Keratinocyte (primary cell): ENCODE measurements at regions not wholly inside any gene's neighbourhood (a gene's known extent, or its start where the extent isn't known, plus 50 kb on each side); places are given as distances from the start of the nearest gene placed in this dataset.

ENCODE experiments used
- DNase-seq: peaks from one replicate; pipeline ENCODE4 v3.0.0-alpha.2; 2011; ENCODE audit warnings: low read depth, missing footprints, low spot score
- FAIRE-seq: peaks from 2 replicates; lab custom pipeline; 2011; peaks lifted over from hg19 to GRCh38; lab: Jason Lieb, UNC
- H2AFZ ChIP-seq: 2 replicates; pipeline ENCODE4 v1.6.0; 2012; ENCODE audit warnings: low read length, control low read depth, inconsistent platforms; ENCODE audit not compliant: control insufficient read depth
- H3K27ac ChIP-seq: 2 replicates; pipeline ENCODE4 v1.5.1; 2011; ENCODE audit warnings: low read length; ENCODE audit not compliant: control insufficient read depth, insufficient read depth
- H3K27me3 ChIP-seq: 3 replicates; pipeline ENCODE4 v1.6.0; 2011; ENCODE audit warnings: low read length; ENCODE audit not compliant: control insufficient read depth, insufficient read depth; ENCODE audit errors: extremely low read depth
- H3K36me3 ChIP-seq, 2 experiments: 2 replicates in 1 of 2; 3 replicates in 1 of 2; pipeline ENCODE4 v1.5.1; 2011; ENCODE audit warnings: low read length in 2 of 2, mild to moderate bottlenecking in 1 of 2; ENCODE audit not compliant: control insufficient read depth in 2 of 2, insufficient read depth in 2 of 2; ENCODE audit errors: extremely low read depth in 1 of 2
- H3K4me1 ChIP-seq: 3 replicates; pipeline ENCODE4 v1.5.1; 2011; ENCODE audit warnings: low read length; ENCODE audit not compliant: control insufficient read depth, insufficient read depth; ENCODE audit errors: extremely low read depth
- H3K4me2 ChIP-seq: 3 replicates; pipeline ENCODE4 v1.6.0; 2011; ENCODE audit warnings: low read depth, low read length; ENCODE audit not compliant: control insufficient read depth, insufficient read depth; ENCODE audit errors: extremely low read depth
- H3K4me3 ChIP-seq, 3 experiments: fragments of 200-600 bp in 1 of 3; sonication (generic) in 1 of 3; 2 replicates in 2 of 3; 3 replicates in 1 of 3; pipeline ENCODE4 v1.5.1; 2011 to 2016; ENCODE audit warnings: low read length in 3 of 3, mild to moderate bottlenecking in 3 of 3, control low read depth in 2 of 3, inconsistent platforms in 1 of 3, low read depth in 1 of 3, mixed read lengths in 1 of 3, mixed run types in 1 of 3, moderate library complexity in 1 of 3; ENCODE audit not compliant: control insufficient read depth in 2 of 3, insufficient read depth in 2 of 3; ENCODE audit errors: extremely low read depth in 1 of 3
- H3K79me2 ChIP-seq: 2 replicates; pipeline ENCODE4 v1.6.0; 2012; ENCODE audit warnings: low read length; ENCODE audit not compliant: control insufficient read depth, insufficient read depth
- H3K9ac ChIP-seq: 3 replicates; pipeline ENCODE4 v1.6.0; 2011; ENCODE audit warnings: low read length; ENCODE audit not compliant: control insufficient read depth, insufficient read depth; ENCODE audit errors: extremely low read depth
- H3K9me1 ChIP-seq: 3 replicates; pipeline ENCODE4 v1.6.0; 2011; ENCODE audit warnings: low read length; ENCODE audit not compliant: control insufficient read depth, insufficient read depth; ENCODE audit errors: extremely low read depth
- H3K9me3 ChIP-seq: 2 replicates; pipeline ENCODE4 v1.5.1; 2012; ENCODE audit warnings: low read depth, low read length; ENCODE audit not compliant: control insufficient read depth
- H4K20me1 ChIP-seq: 3 replicates; pipeline ENCODE4 v1.6.0; 2011; ENCODE audit warnings: low read length; ENCODE audit not compliant: control insufficient read depth, insufficient read depth; ENCODE audit errors: extremely low read depth
- EZH2 ChIP-seq: IDR thresholded peaks from one replicate; pipeline ENCODE4 v1.6.1; 2012; ENCODE audit warnings: inconsistent platforms, mild to moderate bottlenecking, low read length, moderate library complexity
- dilution Hi-C: fragments of 300-500 bp; cut with MboI; formaldehyde crosslinking; loops from one replicate; pipeline ENCODE4 v1.7.0; 2020; ENCODE audit warnings: low sequenced_read_pairs; ENCODE audit not compliant: extremely low pct_ligation_motif_present
- TF ChIP-seq, protein P1 (sequence below), 3 experiments: IDR thresholded peaks in 1 of 3; conservative IDR thresholded peaks in 1 of 3; optimal IDR thresholded peaks in 1 of 3; 2 replicates in 2 of 3; 3 replicates in 1 of 3; pipeline versions ENCODE3 to v1.5.1; 2011; ENCODE audit warnings: low read length in 3 of 3, mild to moderate bottlenecking in 3 of 3, moderate library complexity in 2 of 3, control low read depth in 1 of 3, inconsistent platforms in 1 of 3; ENCODE audit not compliant: insufficient read depth in 2 of 3; ENCODE audit errors: extremely low read depth in 1 of 3

GRCh38 chr19:29076161-29076560 is 136.8 kb downstream of the UQCRFS1 start:
- no peaks in the 10 kb centered on the region for H4K20me1 ChIP-seq
- dilution Hi-C loops = no loop called here
- no peak overlapping the region for H3K27ac ChIP-seq
- H3K4me3 ChIP-seq = no peak overlapping the region
- no peak for FAIRE-seq
- TF ChIP-seq, protein P1, sequence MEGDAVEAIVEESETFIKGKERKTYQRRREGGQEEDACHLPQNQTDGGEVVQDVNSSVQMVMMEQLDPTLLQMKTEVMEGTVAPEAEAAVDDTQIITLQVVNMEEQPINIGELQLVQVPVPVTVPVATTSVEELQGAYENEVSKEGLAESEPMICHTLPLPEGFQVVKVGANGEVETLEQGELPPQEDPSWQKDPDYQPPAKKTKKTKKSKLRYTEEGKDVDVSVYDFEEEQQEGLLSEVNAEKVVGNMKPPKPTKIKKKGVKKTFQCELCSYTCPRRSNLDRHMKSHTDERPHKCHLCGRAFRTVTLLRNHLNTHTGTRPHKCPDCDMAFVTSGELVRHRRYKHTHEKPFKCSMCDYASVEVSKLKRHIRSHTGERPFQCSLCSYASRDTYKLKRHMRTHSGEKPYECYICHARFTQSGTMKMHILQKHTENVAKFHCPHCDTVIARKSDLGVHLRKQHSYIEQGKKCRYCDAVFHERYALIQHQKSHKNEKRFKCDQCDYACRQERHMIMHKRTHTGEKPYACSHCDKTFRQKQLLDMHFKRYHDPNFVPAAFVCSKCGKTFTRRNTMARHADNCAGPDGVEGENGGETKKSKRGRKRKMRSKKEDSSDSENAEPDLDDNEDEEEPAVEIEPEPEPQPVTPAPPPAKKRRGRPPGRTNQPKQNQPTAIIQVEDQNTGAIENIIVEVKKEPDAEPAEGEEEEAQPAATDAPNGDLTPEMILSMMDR (optimal IDR thresholded peaks at IDR 0.05 in 1 of 3, IDR thresholded peaks at IDR 0.05 in 1 of 3, conservative IDR thresholded peaks at IDR 0.05 in 1 of 3; ENCODE audit: extremely low read depth in 1 of 3, insufficient read depth in 2 of 3, low read length in 3 of 3) = no peak
- no peak for TF ChIP-seq EZH2
- H3K27me3 ChIP-seq = no peaks in the 10 kb centered on the region
- H2AFZ ChIP-seq = no peak overlapping the region
- H3K9me1 ChIP-seq = no peaks in the 10 kb centered on the region
- H3K9ac ChIP-seq = no peak overlapping the region
- no peak for DNase-seq
- no peaks in the 10 kb centered on the region for H3K4me1 ChIP-seq
- no peaks in the 10 kb centered on the region for H3K79me2 ChIP-seq
- H3K36me3 ChIP-seq = no peaks in the 10 kb centered on the region
- H3K9me3 ChIP-seq = no peaks in the 10 kb centered on the region
- H3K4me2 ChIP-seq = no peak overlapping the region

DNA sequence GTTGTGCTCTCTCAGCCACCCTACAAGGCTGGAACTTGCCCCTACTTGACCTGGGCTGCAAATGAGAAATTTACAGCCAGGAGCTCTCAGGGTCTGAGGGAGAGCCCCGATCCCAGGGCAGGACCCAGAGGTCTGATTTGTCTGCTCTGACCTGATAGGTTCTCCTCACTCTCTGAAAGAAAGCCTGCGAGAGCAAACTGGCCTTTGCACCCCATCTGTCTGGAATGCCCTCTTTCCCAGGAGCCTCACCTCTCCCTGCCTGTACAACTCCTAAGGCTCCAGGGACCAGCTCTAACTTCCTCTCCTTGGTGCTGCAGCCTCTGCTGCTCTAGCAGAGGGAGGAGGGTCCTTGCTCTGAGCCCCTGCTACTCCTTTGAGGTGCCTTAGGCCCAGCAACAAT is 137.8 kb downstream of the UQCRFS1 start:
- no peaks in the 10 kb centered on the region for H3K27me3 ChIP-seq
- no peaks in the 10 kb centered on the region for H4K20me1 ChIP-seq
- H3K79me2 ChIP-seq = no peaks in the 10 kb centered on the region
- no peaks in the 10 kb centered on the region for H3K9me1 ChIP-seq
- DNase-seq (no peak), FAIRE-seq (no peak)
- no peak for TF ChIP-seq EZH2
- TF ChIP-seq, protein P1 (optimal IDR thresholded peaks at IDR 0.05 in 1 of 3, IDR thresholded peaks at IDR 0.05 in 1 of 3, conservative IDR thresholded peaks at IDR 0.05 in 1 of 3; ENCODE audit: extremely low read depth in 1 of 3, insufficient read depth in 2 of 3, low read length in 3 of 3) = no peak
- H3K36me3 ChIP-seq = no peaks in the 10 kb centered on the region
- H3K9me3 ChIP-seq = no peaks in the 10 kb centered on the region
- H3K4me2 ChIP-seq = no peak overlapping the region
- H3K4me3 ChIP-seq = no peak overlapping the region
- H3K27ac ChIP-seq = no peak overlapping the region
- dilution Hi-C loops = no loop called here
- H3K9ac ChIP-seq = no peak overlapping the region
- H3K4me1 ChIP-seq = no peaks in the 10 kb centered on the region
- H2AFZ ChIP-seq = no peak overlapping the region
